IPS DF 6.9 (cell line): ENCODE measurements at regions not wholly inside any gene's neighbourhood (a gene's known extent, or its start where the extent isn't known, plus 50 kb on each side); places are given as distances from the start of the nearest gene placed in this dataset.
"Not testable (repeated sequence)": the region's sequence is repeated elsewhere in the genome, so short reads cannot be mapped to it uniquely, and the experiment has no call there.

Experiments used
- DNase-seq: peaks from one replicate; pipeline ENCODE4 v3.0.0-alpha.2; 2013; ENCODE audit warnings: low read depth, low spot score
- H3K27ac ChIP-seq: one replicate; pipeline ENCODE4 v1.5.1; 2013; ENCODE audit warnings: low read length, control low read depth
- H3K27me3 ChIP-seq: 2 replicates; pipeline ENCODE4 v1.6.1; 2013; ENCODE audit warnings: mild to moderate bottlenecking, low read length; ENCODE audit not compliant: control insufficient read depth, insufficient read depth
- H3K36me3 ChIP-seq: 2 replicates; pipeline ENCODE4 v1.6.1; 2013; ENCODE audit warnings: low read length; ENCODE audit not compliant: control insufficient read depth, insufficient read depth
- H3K4me1 ChIP-seq: 2 replicates; pipeline ENCODE4 v1.6.1; 2013; ENCODE audit warnings: low read length; ENCODE audit not compliant: control insufficient read depth, insufficient read depth
- H3K4me3 ChIP-seq: 2 replicates; pipeline ENCODE4 v1.5.1; 2013; ENCODE audit warnings: mild to moderate bottlenecking, low read length
- H3K9me3 ChIP-seq: 2 replicates; pipeline ENCODE4 v1.6.1; 2013; ENCODE audit warnings: low read length, inconsistent platforms; ENCODE audit not compliant: control insufficient read depth, insufficient read depth
- WGBS: extraction: QIAGEN DNeasy Blood & Tissue Kit; methylation state at CpG from one replicate; pipeline ENCODE4 v1.1.7; 2013; ENCODE audit warnings: mixed read lengths, missing lambda C conversion rate; ENCODE audit not compliant: insufficient read length, insufficient coverage; 5-methylcytosine and 5-hydroxymethylcytosine counted together

- no peak for DNase-seq
Measured at GRCh38 chr3:10655105-10655504, 149.7 kb upstream of the ATP2B2 start.

GRCh38 chr3:10657339-10657738, 152.0 kb upstream of the ATP2B2 start:
- not testable (repeated sequence) for H3K9me3 ChIP-seq, DNase-seq, H3K4me1 ChIP-seq, H3K27ac ChIP-seq, H3K36me3 ChIP-seq, H3K4me3 ChIP-seq, H3K27me3 ChIP-seq
- no CpG with 5 or more reads among the region's 5 CpGs for WGBS

More at GRCh38 chr3:10655105-10655504, 149.7 kb upstream of the ATP2B2 start:
- no peak overlapping the region for H3K4me3 ChIP-seq
- no peaks in the 10 kb centered on the region for H3K9me3 ChIP-seq
- no peaks in the 10 kb centered on the region for H3K36me3 ChIP-seq
- H3K4me1 ChIP-seq: no peaks in the 10 kb centered on the region
- WGBS: no CpG with 5 or more reads among the region's 3 CpGs
- H3K27ac ChIP-seq: no peak overlapping the region
- no peaks in the 10 kb centered on the region for H3K27me3 ChIP-seq

GRCh38 chr3:10665592-10665991, 150.4 kb upstream of the SLC6A11 start:
- WGBS: no CpG with 5 or more reads among the region's 1 CpG
- DNase-seq: no peak

GRCh38 chr3:10666621-10667020, 149.4 kb upstream of the SLC6A11 start:
- no peak overlapping the region for H3K27ac ChIP-seq
- no CpG with 5 or more reads among the region's 6 CpGs for WGBS
- H3K27me3 ChIP-seq: no peaks in the 10 kb centered on the region

More at GRCh38 chr3:10665592-10665991, 150.4 kb upstream of the SLC6A11 start:
- Histone ChIP-seq H3K4me1 (no peaks in the 10 kb centered on the region), H3K27ac (no peak overlapping the region), H3K27me3 (no peaks in the 10 kb centered on the region), H3K36me3 (no peaks in the 10 kb centered on the region), H3K9me3 (no peaks in the 10 kb centered on the region), H3K4me3 (no peak overlapping the region)

GRCh38 chr3:10667269-10667668, 148.8 kb upstream of the SLC6A11 start:
- no CpG with 5 or more reads among the region's 8 CpGs for WGBS
- Histone ChIP-seq H3K36me3 (no peaks in the 10 kb centered on the region), H3K27me3 (no peaks in the 10 kb centered on the region), H3K27ac (no peak overlapping the region), H3K4me1 (no peaks in the 10 kb centered on the region), H3K9me3 (no peaks in the 10 kb centered on the region), H3K4me3 (no peak overlapping the region)
- no peak for DNase-seq

More at GRCh38 chr3:10666621-10667020, 149.4 kb upstream of the SLC6A11 start:
- Histone ChIP-seq H3K4me1 (no peaks in the 10 kb centered on the region), H3K4me3 (no peak overlapping the region), H3K9me3 (no peaks in the 10 kb centered on the region), H3K36me3 (no peaks in the 10 kb centered on the region)
- no peak for DNase-seq

GRCh38 chr3:10667901-10668476, 148.0 kb upstream of the SLC6A11 start:
- Histone ChIP-seq H3K36me3 (no peaks in the 10 kb centered on the region), H3K9me3 (no peaks in the 10 kb centered on the region), H3K4me3 (no peak overlapping the region), H3K27ac (no peak overlapping the region), H3K27me3 (no peaks in the 10 kb centered on the region), H3K4me1 (no peaks in the 10 kb centered on the region)
- WGBS: no CpG with 5 or more reads among the region's 14 CpGs
- no peak for DNase-seq

GRCh38 chr3:10669490-10670048, 146.5 kb upstream of the SLC6A11 start:
- no CpG with 5 or more reads among the region's 6 CpGs for WGBS
- H3K4me3 ChIP-seq: no peak overlapping the region
- no peaks in the 10 kb centered on the region for H3K36me3 ChIP-seq
- no peak for DNase-seq
- H3K27me3 ChIP-seq: no peaks in the 10 kb centered on the region
- no peaks in the 10 kb centered on the region for H3K4me1 ChIP-seq
- no peaks in the 10 kb centered on the region for H3K9me3 ChIP-seq
- H3K27ac ChIP-seq: no peak overlapping the region

GRCh38 chr3:10672422-10672821, 143.6 kb upstream of the SLC6A11 start:
- Histone ChIP-seq H3K4me3 (no peak overlapping the region), H3K4me1 (no peaks in the 10 kb centered on the region), H3K36me3 (no peaks in the 10 kb centered on the region), H3K27ac (no peak overlapping the region), H3K9me3 (no peaks in the 10 kb centered on the region), H3K27me3 (no peaks in the 10 kb centered on the region)
- WGBS: no CpG with 5 or more reads among the region's 5 CpGs
- DNase-seq: no peak

- no peak overlapping the region for H3K27ac ChIP-seq
- H3K4me3 ChIP-seq: no peak overlapping the region
- no peaks in the 10 kb centered on the region for H3K4me1 ChIP-seq
- H3K36me3 ChIP-seq: no peaks in the 10 kb centered on the region
- DNase-seq: no peak
- WGBS: no CpG with 5 or more reads among the region's 3 CpGs
- H3K27me3 ChIP-seq: no peaks in the 10 kb centered on the region
- no peaks in the 10 kb centered on the region for H3K9me3 ChIP-seq
Measured at GRCh38 chr3:10674578-10674977, 141.4 kb upstream of the SLC6A11 start.

- H3K9me3 ChIP-seq: no peaks in the 10 kb centered on the region
- H3K4me1 ChIP-seq: no peaks in the 10 kb centered on the region
- no peak for DNase-seq
- H3K27ac ChIP-seq: no peak overlapping the region
- no peaks in the 10 kb centered on the region for H3K27me3 ChIP-seq
- H3K4me3 ChIP-seq: no peak overlapping the region
- WGBS: no CpG with 5 or more reads among the region's 1 CpG
- H3K36me3 ChIP-seq: no peaks in the 10 kb centered on the region
Measured at GRCh38 chr3:10676905-10677304, 139.1 kb upstream of the SLC6A11 start.

GRCh38 chr3:10678796-10679376, 137.1 kb upstream of the SLC6A11 start:
- H3K9me3 ChIP-seq: no peaks in the 10 kb centered on the region
- no peak for DNase-seq
- H3K4me3 ChIP-seq: no peak overlapping the region
- no peaks in the 10 kb centered on the region for H3K4me1 ChIP-seq
- no peaks in the 10 kb centered on the region for H3K36me3 ChIP-seq
- H3K27ac ChIP-seq: no peak overlapping the region
- no CpG with 5 or more reads among the region's 2 CpGs for WGBS
- no peaks in the 10 kb centered on the region for H3K27me3 ChIP-seq
